ENCODE measurements at regions not wholly inside any gene's neighbourhood (a gene's known extent, or its start where the extent isn't known, plus 50 kb on each side); places are given as distances from the start of the nearest gene placed in this dataset.

DNA sequence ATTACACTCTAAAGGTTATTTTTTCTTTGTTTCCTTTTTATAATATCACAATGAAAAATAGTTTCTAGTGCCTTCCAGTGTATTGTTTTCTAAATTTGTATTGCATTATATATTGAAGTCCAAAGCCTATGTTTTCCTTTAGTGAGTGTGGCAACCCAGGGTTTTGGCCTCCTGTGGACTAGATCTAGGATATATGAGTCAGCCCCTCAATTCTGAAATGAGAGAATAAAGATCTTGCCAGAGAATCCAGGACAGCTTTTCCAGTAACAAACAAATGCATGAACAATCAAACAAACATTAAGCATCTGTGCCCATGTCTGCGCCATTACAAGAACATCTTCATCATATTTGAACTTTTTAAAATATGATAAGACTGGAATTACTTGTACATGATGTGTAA, 70.7 kb upstream of the SSTR1 start:
- TF ChIP-seq, protein P1, sequence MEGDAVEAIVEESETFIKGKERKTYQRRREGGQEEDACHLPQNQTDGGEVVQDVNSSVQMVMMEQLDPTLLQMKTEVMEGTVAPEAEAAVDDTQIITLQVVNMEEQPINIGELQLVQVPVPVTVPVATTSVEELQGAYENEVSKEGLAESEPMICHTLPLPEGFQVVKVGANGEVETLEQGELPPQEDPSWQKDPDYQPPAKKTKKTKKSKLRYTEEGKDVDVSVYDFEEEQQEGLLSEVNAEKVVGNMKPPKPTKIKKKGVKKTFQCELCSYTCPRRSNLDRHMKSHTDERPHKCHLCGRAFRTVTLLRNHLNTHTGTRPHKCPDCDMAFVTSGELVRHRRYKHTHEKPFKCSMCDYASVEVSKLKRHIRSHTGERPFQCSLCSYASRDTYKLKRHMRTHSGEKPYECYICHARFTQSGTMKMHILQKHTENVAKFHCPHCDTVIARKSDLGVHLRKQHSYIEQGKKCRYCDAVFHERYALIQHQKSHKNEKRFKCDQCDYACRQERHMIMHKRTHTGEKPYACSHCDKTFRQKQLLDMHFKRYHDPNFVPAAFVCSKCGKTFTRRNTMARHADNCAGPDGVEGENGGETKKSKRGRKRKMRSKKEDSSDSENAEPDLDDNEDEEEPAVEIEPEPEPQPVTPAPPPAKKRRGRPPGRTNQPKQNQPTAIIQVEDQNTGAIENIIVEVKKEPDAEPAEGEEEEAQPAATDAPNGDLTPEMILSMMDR (conservative IDR thresholded peaks at IDR 0.05; ENCODE audit: low read length): no peak
- TF ChIP-seq EZH2phosphoT487 (IDR thresholded peaks at IDR 0.05; ENCODE audit: borderline replicate concordance): no peak

Data from Loucy (cell line).